Mucosa of descending colon (tissue), 3 donors: ENCODE measurements at regions not wholly inside any gene's neighbourhood (a gene's known extent, or its start where the extent isn't known, plus 50 kb on each side); places are given as distances from the start of the nearest gene placed in this dataset.

Experiments used
- ATAC-seq: fragments of 200-7000 bp; cut with Tn5 transposase; one replicate; pipeline ENCODE4 v1.9.1; 2020; ENCODE audit warnings: mild to moderate bottlenecking, moderate library complexity
- DNase-seq, 3 donors: peaks; one replicate each; pipeline ENCODE4 v3.0.0-alpha.2; 2020
- H3K36me3 ChIP-seq: fragments of 200-600 bp; one replicate; pipeline ENCODE4 v1.8.0; 2021; ENCODE audit warnings: low read depth, mild to moderate bottlenecking
- H3K4me1 ChIP-seq: fragments of 200-600 bp; one replicate; pipeline ENCODE4 v1.8.0; 2021; ENCODE audit warnings: low read depth, mild to moderate bottlenecking
- H3K4me3 ChIP-seq: fragments of 200-600 bp; one replicate; pipeline ENCODE4 v1.8.0; 2021; ENCODE audit warnings: mild to moderate bottlenecking
- H3K9me3 ChIP-seq: fragments of 200-600 bp; one replicate; pipeline ENCODE4 v1.8.0; 2021; ENCODE audit warnings: mild to moderate bottlenecking
- CTCF ChIP-seq: fragments of 200-600 bp; IDR thresholded peaks from one replicate; pipeline ENCODE4 v1.8.0; 2022; ENCODE audit warnings: antibody characterized with exemption, mild to moderate bottlenecking
- intact Hi-C, 2 donors: fragments of 100-400 bp; cut with DNase I in 1 of 2; cut with micrococcal nuclease in 1 of 2; formaldehyde crosslinking; loops; one replicate each; pipeline versions ENCODE4 v1.11.0 to v1.11.1; 2022; cut with DNase I, micrococcal nuclease
- donor health status: DM: no; HTN: no; CAD: no; lungs with moderate emphysema.
- donor health status: DM: no; HTN: no; CAD: no.
- donor health status: DM: no; HTN: yes; CAD: no.

GRCh38 chr7:89661876-89662275, 492.4 kb upstream of the STEAP1 start:
- intact Hi-C loops = no loop called here
- Histone ChIP-seq H3K36me3 (no peaks in the 10 kb centered on the region), H3K9me3 (no peaks in the 10 kb centered on the region), H3K4me1 (no peaks in the 10 kb centered on the region), H3K4me3 (no peak overlapping the region)
- DNase-seq (no peak), ATAC-seq (no peak)
- no peak for TF ChIP-seq CTCF

- DNase-seq = no peak
- TF ChIP-seq CTCF = no peak
- intact Hi-C loops = no loop called here
Measured at GRCh38 chr7:89666136-89666835, 488.0 kb upstream of the STEAP1 start.

GRCh38 chr7:89680161-89680560, 474.1 kb upstream of the STEAP1 start:
- Histone ChIP-seq H3K36me3 (no peaks in the 10 kb centered on the region), H3K4me3 (no peak overlapping the region), H3K4me1 (no peaks in the 10 kb centered on the region), H3K9me3 (no peaks in the 10 kb centered on the region)
- intact Hi-C loops = no loop called here
- ATAC-seq (no peak), DNase-seq (no peak)
- TF ChIP-seq CTCF = no peak

More at GRCh38 chr7:89666136-89666835, 488.0 kb upstream of the STEAP1 start:
- ATAC-seq = no peak
- no peak overlapping the region for H3K4me3 ChIP-seq
- H3K9me3 ChIP-seq = no peaks in the 10 kb centered on the region
- H3K36me3 ChIP-seq = no peaks in the 10 kb centered on the region
- no peaks in the 10 kb centered on the region for H3K4me1 ChIP-seq

- TF ChIP-seq CTCF = no peak
- intact Hi-C loops = no loop called here
- H3K4me1 ChIP-seq = no peaks in the 10 kb centered on the region
- no peak for ATAC-seq
- H3K36me3 ChIP-seq = no peaks in the 10 kb centered on the region
- no peak for DNase-seq
- no peak overlapping the region for H3K4me3 ChIP-seq
- no peaks in the 10 kb centered on the region for H3K9me3 ChIP-seq
Measured at GRCh38 chr7:89681448-89681847, 472.8 kb upstream of the STEAP1 start.

GRCh38 chr7:89685287-89685686, 469.0 kb upstream of the STEAP1 start:
- Histone ChIP-seq H3K4me3 (no peak overlapping the region), H3K9me3 (no peaks in the 10 kb centered on the region), H3K36me3 (no peaks in the 10 kb centered on the region), H3K4me1 (no peaks in the 10 kb centered on the region)
- no peak for TF ChIP-seq CTCF
- no peak for ATAC-seq
- intact Hi-C loops = no loop called here
- DNase-seq = no peak

- intact Hi-C loops = no loop called here
- ATAC-seq (no peak), DNase-seq (no peak)
- no peak for TF ChIP-seq CTCF
- Histone ChIP-seq H3K4me1 (no peaks in the 10 kb centered on the region), H3K4me3 (no peak overlapping the region), H3K36me3 (no peaks in the 10 kb centered on the region), H3K9me3 (no peaks in the 10 kb centered on the region)
Measured at GRCh38 chr7:89687211-89687610, 467.1 kb upstream of the STEAP1 start.
